Activated CD8-positive, alpha-beta T cell treated with anti-CD3 and anti-CD28 coated beads for 36 hours (primary cell): ENCODE measurements at regions not wholly inside any gene's neighbourhood (a gene's known extent, or its start where the extent isn't known, plus 50 kb on each side); places are given as distances from the start of the nearest gene placed in this dataset.

Source experiments
- ATAC-seq: fragments of 200-7000 bp; cut with Tn5 transposase; one replicate; pipeline ENCODE4 v1.10.0; 2021; ENCODE audit warnings: mild to moderate bottlenecking, moderate library complexity
- CTCF ChIA-PET: fragments of 350-600 bp; sonication (Branson Sonifier 250); formaldehyde crosslinking; loops from one replicate; lab custom pipeline; 2021; ENCODE audit warnings: antibody characterized with exemption; lab: Charles Lee
- POLR2A ChIA-PET: fragments of 350-600 bp; sonication (Branson Sonifier 250); formaldehyde crosslinking; loops from one replicate; lab custom pipeline; 2021; ENCODE audit warnings: antibody characterized with exemption; lab: Charles Lee
- DNase-seq: peaks from one replicate; pipeline ENCODE4 v3.0.0-alpha.2; 2020
- H3K27ac Mint-ChIP-seq: one replicate; pipeline ENCODE4 v1.8.0; 2021; ENCODE audit warnings: mild to moderate bottlenecking, mixed read lengths
- H3K27me3 Mint-ChIP-seq: one replicate; pipeline ENCODE4 v1.8.0; 2021; ENCODE audit warnings: mixed read lengths
- H3K36me3 Mint-ChIP-seq: one replicate; pipeline ENCODE4 v1.8.0; 2021; ENCODE audit warnings: low read depth, mixed read lengths
- H3K4me1 Mint-ChIP-seq: one replicate; pipeline ENCODE4 v1.8.0; 2021; ENCODE audit warnings: low read depth, mixed read lengths
- H3K4me3 Mint-ChIP-seq: one replicate; pipeline ENCODE4 v1.8.0; 2021; ENCODE audit warnings: mild to moderate bottlenecking, moderate library complexity, mixed read lengths
- H3K9me3 Mint-ChIP-seq: one replicate; pipeline ENCODE4 v1.8.0; 2021; ENCODE audit warnings: mixed read lengths
- intact Hi-C: fragments of 100-400 bp; cut with micrococcal nuclease; formaldehyde crosslinking; loops from one replicate; pipeline ENCODE4 v1.10.0; 2022
- TF ChIP-seq, protein P1 (sequence below): fragments of 200-600 bp; IDR thresholded peaks from one replicate; pipeline ENCODE4 v1.8.0; 2022; ENCODE audit warnings: antibody characterized with exemption, mild to moderate bottlenecking

DNA sequence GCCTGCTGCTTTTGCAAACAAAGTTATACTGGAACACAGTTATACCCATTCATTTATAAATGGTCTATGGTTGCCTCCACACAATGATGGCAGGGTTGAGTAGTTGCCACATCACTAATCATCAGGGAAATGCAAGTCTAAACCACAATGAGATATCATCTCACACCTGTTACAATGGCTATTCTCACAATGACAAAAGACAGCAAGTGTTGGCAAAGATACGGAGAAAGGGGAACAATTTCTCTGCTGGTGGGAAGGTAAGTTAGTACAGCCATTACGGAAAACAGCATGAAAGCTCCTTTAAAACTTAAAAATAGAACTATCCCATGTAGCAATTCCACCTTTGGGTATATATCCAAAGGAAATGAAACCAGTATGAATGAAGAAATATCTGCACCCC is 261.4 kb downstream of the TJP1 start:
- H3K36me3 Mint-ChIP-seq: no peaks in the 10 kb centered on the region
- TF ChIP-seq, protein P1, sequence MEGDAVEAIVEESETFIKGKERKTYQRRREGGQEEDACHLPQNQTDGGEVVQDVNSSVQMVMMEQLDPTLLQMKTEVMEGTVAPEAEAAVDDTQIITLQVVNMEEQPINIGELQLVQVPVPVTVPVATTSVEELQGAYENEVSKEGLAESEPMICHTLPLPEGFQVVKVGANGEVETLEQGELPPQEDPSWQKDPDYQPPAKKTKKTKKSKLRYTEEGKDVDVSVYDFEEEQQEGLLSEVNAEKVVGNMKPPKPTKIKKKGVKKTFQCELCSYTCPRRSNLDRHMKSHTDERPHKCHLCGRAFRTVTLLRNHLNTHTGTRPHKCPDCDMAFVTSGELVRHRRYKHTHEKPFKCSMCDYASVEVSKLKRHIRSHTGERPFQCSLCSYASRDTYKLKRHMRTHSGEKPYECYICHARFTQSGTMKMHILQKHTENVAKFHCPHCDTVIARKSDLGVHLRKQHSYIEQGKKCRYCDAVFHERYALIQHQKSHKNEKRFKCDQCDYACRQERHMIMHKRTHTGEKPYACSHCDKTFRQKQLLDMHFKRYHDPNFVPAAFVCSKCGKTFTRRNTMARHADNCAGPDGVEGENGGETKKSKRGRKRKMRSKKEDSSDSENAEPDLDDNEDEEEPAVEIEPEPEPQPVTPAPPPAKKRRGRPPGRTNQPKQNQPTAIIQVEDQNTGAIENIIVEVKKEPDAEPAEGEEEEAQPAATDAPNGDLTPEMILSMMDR: no peak
- no peaks in the 10 kb centered on the region for H3K4me1 Mint-ChIP-seq
- H3K27me3 Mint-ChIP-seq: peaks cover 14% of the 10 kb centered on the region
- ATAC-seq (no peak), DNase-seq (no peak)
- ChIA-PET CTCF (no interaction called here), POLR2A (no interaction called here)
- H3K27ac Mint-ChIP-seq: no peak overlapping the region
- intact Hi-C loops: loop anchor here (1.0 kb wide), 1 partner anchor 16 kb away; no protein-coding TSS in a partner anchor
- H3K9me3 Mint-ChIP-seq: no peaks in the 10 kb centered on the region
- no peak overlapping the region for H3K4me3 Mint-ChIP-seq

DNA sequence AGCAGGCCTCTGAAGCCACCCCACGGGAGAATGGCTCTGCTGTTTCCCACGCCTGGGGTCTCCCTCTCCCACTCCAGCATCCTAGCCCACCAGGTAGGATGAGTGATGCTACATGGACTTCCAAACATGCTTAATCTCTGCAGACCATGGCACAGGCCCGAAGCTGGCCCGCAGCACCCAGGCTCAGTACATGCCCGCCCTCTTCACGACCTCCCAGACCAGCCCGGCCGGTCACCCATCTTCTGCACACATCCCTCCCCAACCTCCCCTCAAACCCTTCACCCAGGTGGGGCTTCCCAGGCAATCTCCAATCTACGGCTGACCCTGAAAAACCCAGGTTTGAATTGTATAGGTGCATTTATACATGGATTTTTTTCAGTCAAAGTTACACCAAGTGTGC is 264.0 kb downstream of the TJP1 start:
- intact Hi-C loops: no loop called here
- no peaks in the 10 kb centered on the region for H3K4me1 Mint-ChIP-seq
- ChIA-PET CTCF (no interaction called here), POLR2A (no interaction called here)
- H3K36me3 Mint-ChIP-seq: no peaks in the 10 kb centered on the region
- no peaks in the 10 kb centered on the region for H3K9me3 Mint-ChIP-seq
- no peak overlapping the region for H3K4me3 Mint-ChIP-seq
- DNase-seq: no peak
- no peak for ATAC-seq
- peaks cover 14% of the 10 kb centered on the region for H3K27me3 Mint-ChIP-seq
- TF ChIP-seq, protein P1: no peak
- H3K27ac Mint-ChIP-seq: no peak overlapping the region

DNA sequence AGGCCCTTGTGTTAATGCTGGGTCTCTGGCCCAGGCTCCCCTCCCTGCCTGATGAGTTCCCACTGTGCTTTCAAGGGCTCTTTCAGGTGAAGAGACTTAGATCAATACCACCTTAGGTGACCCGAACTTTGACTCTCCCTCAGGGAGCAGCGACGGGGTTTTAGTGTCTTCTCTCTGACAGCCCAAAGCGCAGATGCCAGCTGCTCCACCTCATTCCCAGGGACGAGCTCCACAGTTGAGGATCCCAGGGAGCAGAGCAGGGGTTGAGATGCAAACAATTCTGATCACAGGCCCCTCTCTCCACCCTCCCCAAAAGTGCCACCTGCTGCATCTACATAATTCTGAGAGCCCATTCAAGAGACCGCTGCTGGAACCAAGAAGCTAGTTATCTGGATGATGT is 265.1 kb downstream of the TJP1 start:
- ChIA-PET CTCF (no interaction called here), POLR2A (no interaction called here)
- no peak overlapping the region for H3K27ac Mint-ChIP-seq
- intact Hi-C loops: no loop called here
- no peaks in the 10 kb centered on the region for H3K9me3 Mint-ChIP-seq
- H3K4me1 Mint-ChIP-seq: no peaks in the 10 kb centered on the region
- DNase-seq (no peak), ATAC-seq (no peak)
- H3K27me3 Mint-ChIP-seq: peaks cover 14% of the 10 kb centered on the region
- H3K4me3 Mint-ChIP-seq: no peak overlapping the region
- H3K36me3 Mint-ChIP-seq: no peaks in the 10 kb centered on the region
- TF ChIP-seq, protein P1: no peak

DNA sequence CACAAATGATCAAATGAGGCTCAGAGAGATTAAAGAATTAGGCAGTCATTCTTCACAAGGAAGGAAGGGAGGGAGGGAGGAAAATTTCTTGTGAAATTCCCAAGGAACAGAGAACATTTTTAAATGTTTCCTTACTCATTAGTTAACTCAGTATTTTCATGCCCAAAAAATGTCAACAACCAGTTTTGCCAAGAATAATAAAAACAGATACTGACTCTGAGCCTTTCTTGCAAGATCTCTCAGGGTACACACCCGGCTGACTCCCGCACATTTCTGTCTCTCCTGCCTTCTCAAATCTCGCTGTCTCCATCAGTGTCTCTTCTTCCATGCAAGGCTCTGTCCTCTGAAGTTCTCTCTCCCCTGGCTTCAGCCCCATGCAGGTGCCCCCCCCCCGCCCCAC is 265.9 kb downstream of the TJP1 start:
- no peaks in the 10 kb centered on the region for H3K4me1 Mint-ChIP-seq
- H3K4me3 Mint-ChIP-seq: no peak overlapping the region
- H3K36me3 Mint-ChIP-seq: no peaks in the 10 kb centered on the region
- TF ChIP-seq, protein P1: no peak
- ChIA-PET CTCF (no interaction called here), POLR2A (no interaction called here)
- H3K9me3 Mint-ChIP-seq: no peaks in the 10 kb centered on the region
- peaks cover 14% of the 10 kb centered on the region for H3K27me3 Mint-ChIP-seq
- no peak overlapping the region for H3K27ac Mint-ChIP-seq
- ATAC-seq (no peak), DNase-seq (no peak)
- intact Hi-C loops: no loop called here

DNA sequence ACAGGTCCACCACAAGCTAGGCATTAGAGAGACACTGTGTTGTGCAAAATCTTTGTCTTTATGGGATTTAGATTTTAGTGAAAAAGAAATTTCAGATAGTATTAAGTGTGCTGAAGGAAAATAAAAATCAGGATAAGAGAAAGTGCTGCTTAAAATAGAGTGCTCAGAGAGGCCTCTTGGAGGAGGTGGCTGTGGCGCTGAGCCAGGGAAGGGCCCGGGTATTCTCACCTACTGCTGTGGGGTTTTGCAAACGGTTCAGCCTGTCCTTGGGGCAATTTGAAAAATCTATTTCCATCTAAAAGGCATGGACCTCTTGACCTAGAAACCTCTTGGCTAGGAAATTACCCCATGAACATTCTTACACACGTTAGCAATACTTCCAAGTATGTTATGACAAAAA is 267.7 kb downstream of the TJP1 start:
- intact Hi-C loops: no loop called here
- ATAC-seq: no peak
- H3K27me3 Mint-ChIP-seq: peaks cover 14% of the 10 kb centered on the region
- TF ChIP-seq, protein P1: no peak
- ChIA-PET CTCF (interaction anchor here (1.1 kb wide), 1 partner anchor 149 kb away, joined by 3 read pairs; no protein-coding TSS in a partner anchor), POLR2A (no interaction called here)
- no peak for DNase-seq
- H3K27ac Mint-ChIP-seq: no peak overlapping the region
- no peak overlapping the region for H3K4me3 Mint-ChIP-seq
- H3K9me3 Mint-ChIP-seq: no peaks in the 10 kb centered on the region
- no peaks in the 10 kb centered on the region for H3K4me1 Mint-ChIP-seq
- H3K36me3 Mint-ChIP-seq: no peaks in the 10 kb centered on the region
